Naive thymus-derived CD4-positive, alpha-beta T cell (primary cell): ENCODE measurements at regions not wholly inside any gene's neighbourhood (a gene's known extent, or its start where the extent isn't known, plus 50 kb on each side); places are given as distances from the start of the nearest gene placed in this dataset.

Source experiments
- ATAC-seq: fragments of 150-1000 bp; cut with Tn5 transposase; 2 replicates; pipeline ENCODE4 v1.10.0; 2021; ENCODE audit warnings: mild to moderate bottlenecking, moderate library complexity
- CTCF ChIA-PET: fragments of 350-600 bp; sonication (Branson Sonifier 250); formaldehyde crosslinking; loops from one replicate; lab custom pipeline; 2021; ENCODE audit warnings: antibody characterized with exemption; lab: Charles Lee
- POLR2A ChIA-PET: fragments of 350-600 bp; sonication (Branson Sonifier 250); formaldehyde crosslinking; loops from one replicate; lab custom pipeline; 2021; ENCODE audit warnings: antibody characterized with exemption, inconsistent platforms; lab: Charles Lee
- DNase-seq, 9 donors: peaks; one replicate each; pipeline versions ENCODE4 v3.0.0 to v3.0.0-alpha.2; 2020 to 2022; ENCODE audit warnings: mixed read lengths in 1 of 9
- H3K27ac ChIP-seq: one replicate; pipeline ENCODE4 v1.7.0; 2013; ENCODE audit warnings: mild to moderate bottlenecking, low read depth, low read length, moderate library complexity
- H3K27me3 ChIP-seq, 2 donors: one replicate each; pipeline ENCODE4 v1.7.0; 2013; ENCODE audit warnings: low read length in 2 of 2, mild to moderate bottlenecking in 2 of 2, moderate library complexity in 2 of 2; ENCODE audit not compliant: control insufficient read depth in 2 of 2, insufficient read depth in 2 of 2
- H3K36me3 ChIP-seq, 3 experiments: 1 replicate in 2 of 3; 2 replicates in 1 of 3; pipeline ENCODE4 v1.7.0; 2013; ENCODE audit warnings: low read length in 3 of 3, mild to moderate bottlenecking in 3 of 3, moderate library complexity in 1 of 3; ENCODE audit not compliant: insufficient read depth in 3 of 3, control insufficient read depth in 2 of 3
- H3K4me1 ChIP-seq, 2 donors: one replicate each; pipeline ENCODE4 v1.7.0; 2013; ENCODE audit warnings: low read length in 2 of 2, mild to moderate bottlenecking in 2 of 2, moderate library complexity in 1 of 2; ENCODE audit not compliant: control insufficient read depth in 2 of 2, insufficient read depth in 2 of 2
- H3K4me3 ChIP-seq: 2 replicates; pipeline ENCODE4 v1.7.0; 2013; ENCODE audit warnings: mild to moderate bottlenecking, low read length
- H3K9me3 ChIP-seq, 3 experiments: 1 replicate in 2 of 3; 2 replicates in 1 of 3; pipeline ENCODE4 v1.7.0; 2013; ENCODE audit warnings: low read length in 3 of 3; ENCODE audit not compliant: control insufficient read depth in 2 of 3
- H3K27ac Mint-ChIP-seq, 9 donors: one replicate each; pipeline ENCODE4 v1.8.0; 2020 to 2022; ENCODE audit warnings: mixed read lengths in 9 of 9, mild to moderate bottlenecking in 8 of 9, moderate library complexity in 5 of 9, inconsistent platforms in 2 of 9
- H3K27me3 Mint-ChIP-seq, 5 donors: one replicate each; pipeline ENCODE4 v1.8.0; 2021 to 2022; ENCODE audit warnings: mixed read lengths in 5 of 5, mild to moderate bottlenecking in 1 of 5
- H3K36me3 Mint-ChIP-seq, 5 donors: one replicate each; pipeline ENCODE4 v1.8.0; 2020 to 2022; ENCODE audit warnings: mixed read lengths in 5 of 5, mild to moderate bottlenecking in 3 of 5, inconsistent platforms in 1 of 5
- H3K4me1 Mint-ChIP-seq, 7 donors: one replicate each; pipeline ENCODE4 v1.8.0; 2020 to 2022; ENCODE audit warnings: mixed read lengths in 7 of 7, mild to moderate bottlenecking in 3 of 7, inconsistent platforms in 1 of 7
- H3K4me3 Mint-ChIP-seq, 10 donors: one replicate each; pipeline ENCODE4 v1.8.0; 2020 to 2022; ENCODE audit warnings: mild to moderate bottlenecking in 10 of 10, mixed read lengths in 10 of 10, moderate library complexity in 6 of 10, inconsistent platforms in 2 of 10
- H3K9me3 Mint-ChIP-seq, 11 donors: one replicate each; pipeline ENCODE4 v1.8.0; 2020 to 2022; ENCODE audit warnings: mixed read lengths in 11 of 11, mild to moderate bottlenecking in 4 of 11, inconsistent platforms in 1 of 11, moderate library complexity in 1 of 11
- intact Hi-C, 2 donors: fragments of 100-400 bp; cut with micrococcal nuclease; formaldehyde crosslinking; loops; one replicate each; pipeline ENCODE4 v1.15.1; 2023

- Mint-ChIP-seq H3K4me3 (no peak overlapping the region), H3K27me3 (no peaks in the 10 kb centered on the region), H3K36me3 (peaks cover 0 to 7% (median 0%) of the 10 kb centered on the region in 5 donors), H3K9me3 (peaks cover 6 to 23% (median 13%) of the 10 kb centered on the region in 11 donors), H3K4me1 (no peaks in the 10 kb centered on the region), H3K27ac (no peak overlapping the region)
- Histone ChIP-seq H3K4me1 (no peaks in the 10 kb centered on the region), H3K27me3 (no peaks in the 10 kb centered on the region), H3K36me3 (no peaks in the 10 kb centered on the region), H3K9me3 (no peaks in the 10 kb centered on the region), H3K4me3 (no peak overlapping the region), H3K27ac (no peak overlapping the region)
- intact Hi-C loops = no loop called here
- no peak for ATAC-seq
- no peak for DNase-seq
- ChIA-PET POLR2A (no interaction called here), CTCF (no interaction called here)
Observed at GRCh38 chr1:68704800-68705443, 208.0 kb upstream of the DEPDC1 start.

GRCh38 chr1:68705466-68705865 is 208.6 kb upstream of the DEPDC1 start:
- CTCF ChIA-PET = no interaction called here
- DNase-seq = no peak

GRCh38 chr1:68706639-68707317 is 209.9 kb upstream of the DEPDC1 start:
- Histone ChIP-seq H3K27me3 (no peaks in the 10 kb centered on the region), H3K4me1 (no peaks in the 10 kb centered on the region), H3K4me3 (no peak overlapping the region), H3K27ac (no peak overlapping the region), H3K36me3 (no peaks in the 10 kb centered on the region), H3K9me3 (no peaks in the 10 kb centered on the region)
- no peak for ATAC-seq
- Mint-ChIP-seq H3K27ac (no peak overlapping the region), H3K9me3 (peaks cover 8 to 31% (median 19%) of the 10 kb centered on the region in 11 donors), H3K27me3 (no peaks in the 10 kb centered on the region), H3K4me3 (no peak overlapping the region), H3K4me1 (no peaks in the 10 kb centered on the region), H3K36me3 (peaks cover 0 to 7% (median 0%) of the 10 kb centered on the region in 5 donors)
- ChIA-PET POLR2A (no interaction called here), CTCF (no interaction called here)
- DNase-seq = no peak
- intact Hi-C loops = no loop called here

More at GRCh38 chr1:68705466-68705865, 208.6 kb upstream of the DEPDC1 start:
- POLR2A ChIA-PET = no interaction called here
- Mint-ChIP-seq H3K4me3 (no peak overlapping the region), H3K4me1 (no peaks in the 10 kb centered on the region), H3K27me3 (no peaks in the 10 kb centered on the region), H3K9me3 (peaks cover 7 to 23% (median 14%) of the 10 kb centered on the region in 11 donors), H3K36me3 (peaks cover 0 to 7% (median 0%) of the 10 kb centered on the region in 5 donors), H3K27ac (no peak overlapping the region)
- Histone ChIP-seq H3K9me3 (no peaks in the 10 kb centered on the region), H3K4me3 (no peak overlapping the region), H3K4me1 (no peaks in the 10 kb centered on the region), H3K36me3 (no peaks in the 10 kb centered on the region), H3K27me3 (no peaks in the 10 kb centered on the region), H3K27ac (no peak overlapping the region)
- no peak for ATAC-seq
- intact Hi-C loops = no loop called here

GRCh38 chr1:68717330-68717729 is 220.4 kb upstream of the DEPDC1 start:
- no peaks in the 10 kb centered on the region for H3K27me3 ChIP-seq
- ChIA-PET CTCF (no interaction called here), POLR2A (no interaction called here)
- intact Hi-C loops = no loop called here
- no peak for DNase-seq
- Mint-ChIP-seq H3K36me3 (no peaks in the 10 kb centered on the region), H3K27me3 (no peaks in the 10 kb centered on the region), H3K9me3 (peaks cover 0 to 10% (median 5%) of the 10 kb centered on the region in 11 donors), H3K4me3 (no peak overlapping the region), H3K27ac (no peak overlapping the region), H3K4me1 (no peaks in the 10 kb centered on the region)
- H3K4me1 ChIP-seq = no peaks in the 10 kb centered on the region
- H3K27ac ChIP-seq = no peak overlapping the region
- no peak for ATAC-seq
- no peaks in the 10 kb centered on the region for H3K36me3 ChIP-seq
- no peak overlapping the region for H3K4me3 ChIP-seq
- H3K9me3 ChIP-seq = no peaks in the 10 kb centered on the region

- no peak overlapping the region for H3K4me3 ChIP-seq
- ChIA-PET CTCF (no interaction called here), POLR2A (no interaction called here)
- no peaks in the 10 kb centered on the region for H3K9me3 ChIP-seq
- H3K27me3 Mint-ChIP-seq = no peaks in the 10 kb centered on the region
- H3K27ac ChIP-seq = no peak overlapping the region
- H3K27me3 ChIP-seq = no peaks in the 10 kb centered on the region
- no peaks in the 10 kb centered on the region for H3K4me1 ChIP-seq
- no peak overlapping the region for H3K27ac Mint-ChIP-seq
- no peaks in the 10 kb centered on the region for H3K4me1 Mint-ChIP-seq
- intact Hi-C loops = no loop called here
- peaks cover 0 to 8% (median 3%) of the 10 kb centered on the region in 11 donors for H3K9me3 Mint-ChIP-seq
- H3K36me3 Mint-ChIP-seq = no peaks in the 10 kb centered on the region
- ATAC-seq = no peak
- H3K36me3 ChIP-seq = no peaks in the 10 kb centered on the region
- no peak for DNase-seq
- H3K4me3 Mint-ChIP-seq = no peak overlapping the region
Observed at GRCh38 chr1:68720476-68720875, 223.6 kb upstream of the DEPDC1 start.

GRCh38 chr1:68723791-68724190 is 226.9 kb upstream of the DEPDC1 start:
- POLR2A ChIA-PET = no interaction called here
- H3K36me3 ChIP-seq = no peaks in the 10 kb centered on the region
- H3K4me3 ChIP-seq = no peak overlapping the region
- H3K36me3 Mint-ChIP-seq = no peaks in the 10 kb centered on the region
- H3K27ac Mint-ChIP-seq = no peak overlapping the region
- no peaks in the 10 kb centered on the region for H3K9me3 ChIP-seq
- no peaks in the 10 kb centered on the region for H3K4me1 ChIP-seq
- no peaks in the 10 kb centered on the region for H3K27me3 Mint-ChIP-seq
- no peak overlapping the region for H3K4me3 Mint-ChIP-seq
- H3K27ac ChIP-seq = no peak overlapping the region
- H3K4me1 Mint-ChIP-seq = no peaks in the 10 kb centered on the region
- no peaks in the 10 kb centered on the region for H3K27me3 ChIP-seq
- ATAC-seq (no peak), DNase-seq (no peak)
- CTCF ChIA-PET = no interaction called here
- intact Hi-C loops = no loop called here
- H3K9me3 Mint-ChIP-seq = peaks cover 0 to 8% (median 2%) of the 10 kb centered on the region in 11 donors
